Thyroid gland (tissue), 4 donors: ENCODE measurements at regions not wholly inside any gene's neighbourhood (a gene's known extent, or its start where the extent isn't known, plus 50 kb on each side); places are given as distances from the start of the nearest gene placed in this dataset.

ENCODE experiments used
- POLR2A ChIP-seq, 2 donors: fragments of 450-650 bp; IDR thresholded peaks; one replicate each; pipeline ENCODE4 v1.6.1; 2017; ENCODE audit warnings: antibody characterized with exemption in 2 of 2, mild to moderate bottlenecking in 2 of 2, moderate library complexity in 1 of 2
- TF ChIP-seq, protein P1 (sequence below), 6 experiments: fragments of 200-600 bp in 3 of 6; fragments of 450-650 bp in 3 of 6; sonication (generic) in 3 of 6; IDR thresholded peaks; one replicate each; pipeline ENCODE4 v1.5.1; 2016 to 2019; ENCODE audit warnings: antibody characterized with exemption in 6 of 6, mild to moderate bottlenecking in 2 of 6, inconsistent platforms in 1 of 6, moderate library complexity in 1 of 6

DNA sequence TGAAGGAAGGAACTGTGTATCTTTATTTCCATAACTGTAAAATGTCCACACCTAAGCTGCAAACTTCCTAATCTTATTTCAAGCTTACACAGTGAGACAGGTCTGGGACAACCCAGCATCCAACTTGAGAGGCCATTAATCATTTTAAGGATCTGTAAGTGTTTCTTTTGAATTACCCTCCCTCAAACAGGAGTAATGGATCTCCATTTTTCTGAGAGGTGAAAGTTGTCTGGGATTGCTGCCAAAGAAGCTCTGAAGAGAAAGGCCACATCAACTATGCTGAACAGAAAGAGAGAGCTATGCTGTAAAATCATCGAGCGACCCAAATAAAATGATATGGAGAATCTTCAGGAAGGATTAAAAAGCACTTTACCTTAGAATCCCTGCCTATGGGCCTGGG is 131.7 kb upstream of the CPNE8 start:
- TF ChIP-seq, protein P1, sequence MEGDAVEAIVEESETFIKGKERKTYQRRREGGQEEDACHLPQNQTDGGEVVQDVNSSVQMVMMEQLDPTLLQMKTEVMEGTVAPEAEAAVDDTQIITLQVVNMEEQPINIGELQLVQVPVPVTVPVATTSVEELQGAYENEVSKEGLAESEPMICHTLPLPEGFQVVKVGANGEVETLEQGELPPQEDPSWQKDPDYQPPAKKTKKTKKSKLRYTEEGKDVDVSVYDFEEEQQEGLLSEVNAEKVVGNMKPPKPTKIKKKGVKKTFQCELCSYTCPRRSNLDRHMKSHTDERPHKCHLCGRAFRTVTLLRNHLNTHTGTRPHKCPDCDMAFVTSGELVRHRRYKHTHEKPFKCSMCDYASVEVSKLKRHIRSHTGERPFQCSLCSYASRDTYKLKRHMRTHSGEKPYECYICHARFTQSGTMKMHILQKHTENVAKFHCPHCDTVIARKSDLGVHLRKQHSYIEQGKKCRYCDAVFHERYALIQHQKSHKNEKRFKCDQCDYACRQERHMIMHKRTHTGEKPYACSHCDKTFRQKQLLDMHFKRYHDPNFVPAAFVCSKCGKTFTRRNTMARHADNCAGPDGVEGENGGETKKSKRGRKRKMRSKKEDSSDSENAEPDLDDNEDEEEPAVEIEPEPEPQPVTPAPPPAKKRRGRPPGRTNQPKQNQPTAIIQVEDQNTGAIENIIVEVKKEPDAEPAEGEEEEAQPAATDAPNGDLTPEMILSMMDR (IDR thresholded peaks at IDR 0.05), result no peak
- no peak for TF ChIP-seq POLR2A (IDR thresholded peaks at IDR 0.05)
